VCaP (cell line): ENCODE measurements at regions not wholly inside any gene's neighbourhood (a gene's known extent, or its start where the extent isn't known, plus 50 kb on each side); places are given as distances from the start of the nearest gene placed in this dataset.

ENCODE experiments used
- H3K27ac ChIP-seq: fragments of 450-650 bp; 2 replicates; pipeline ENCODE4 v1.5.1; 2017
- TF ChIP-seq, protein P1 (sequence below): fragments of 450-650 bp; conservative IDR thresholded peaks from 2 replicates; pipeline ENCODE4 v1.5.1; 2017; ENCODE audit warnings: mild to moderate bottlenecking, moderate library complexity

DNA sequence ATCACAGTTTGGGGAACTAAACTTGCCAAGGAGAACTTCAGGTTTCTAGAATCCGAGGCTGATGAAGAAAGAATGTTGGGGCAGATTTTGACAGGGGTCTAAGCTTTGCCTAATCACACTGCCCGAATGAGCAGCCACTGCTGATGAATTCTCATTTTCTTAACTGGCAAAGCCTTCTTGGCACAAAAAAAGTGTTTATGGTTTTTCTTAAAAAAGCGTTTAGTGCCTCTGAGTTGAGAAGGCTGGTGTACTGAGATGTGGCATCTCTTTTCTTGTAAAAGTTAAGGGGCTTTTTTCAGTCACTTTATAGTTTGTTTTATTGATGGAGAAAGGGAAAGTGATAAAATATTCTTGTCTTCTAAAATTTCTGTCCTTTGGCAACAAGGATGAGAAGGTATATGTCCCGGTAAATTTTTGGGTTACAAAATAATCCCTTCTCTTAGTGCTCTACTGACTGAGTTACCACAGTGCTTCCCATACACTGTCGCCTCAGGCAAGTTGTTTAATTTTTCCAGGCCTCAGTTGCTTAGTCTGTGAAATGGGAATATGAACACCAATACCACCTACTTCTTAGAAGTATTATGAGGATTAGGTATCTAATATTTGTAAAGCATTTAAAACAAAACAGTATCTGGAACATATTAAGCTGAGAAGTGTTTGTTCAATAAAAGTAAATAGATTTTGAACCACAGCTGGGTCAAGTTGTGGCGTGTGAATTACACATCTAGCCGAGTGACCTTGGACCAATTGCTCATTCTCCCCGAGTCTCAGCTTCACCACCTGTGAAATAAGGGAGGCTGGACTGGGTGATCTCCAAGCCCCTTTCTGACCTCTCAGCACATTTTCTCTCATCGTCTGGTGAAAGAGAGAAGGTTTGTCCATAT lies 320.8 kb downstream of the HAPSTR1 start:
- TF ChIP-seq, protein P1, sequence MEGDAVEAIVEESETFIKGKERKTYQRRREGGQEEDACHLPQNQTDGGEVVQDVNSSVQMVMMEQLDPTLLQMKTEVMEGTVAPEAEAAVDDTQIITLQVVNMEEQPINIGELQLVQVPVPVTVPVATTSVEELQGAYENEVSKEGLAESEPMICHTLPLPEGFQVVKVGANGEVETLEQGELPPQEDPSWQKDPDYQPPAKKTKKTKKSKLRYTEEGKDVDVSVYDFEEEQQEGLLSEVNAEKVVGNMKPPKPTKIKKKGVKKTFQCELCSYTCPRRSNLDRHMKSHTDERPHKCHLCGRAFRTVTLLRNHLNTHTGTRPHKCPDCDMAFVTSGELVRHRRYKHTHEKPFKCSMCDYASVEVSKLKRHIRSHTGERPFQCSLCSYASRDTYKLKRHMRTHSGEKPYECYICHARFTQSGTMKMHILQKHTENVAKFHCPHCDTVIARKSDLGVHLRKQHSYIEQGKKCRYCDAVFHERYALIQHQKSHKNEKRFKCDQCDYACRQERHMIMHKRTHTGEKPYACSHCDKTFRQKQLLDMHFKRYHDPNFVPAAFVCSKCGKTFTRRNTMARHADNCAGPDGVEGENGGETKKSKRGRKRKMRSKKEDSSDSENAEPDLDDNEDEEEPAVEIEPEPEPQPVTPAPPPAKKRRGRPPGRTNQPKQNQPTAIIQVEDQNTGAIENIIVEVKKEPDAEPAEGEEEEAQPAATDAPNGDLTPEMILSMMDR: no peak

DNA sequence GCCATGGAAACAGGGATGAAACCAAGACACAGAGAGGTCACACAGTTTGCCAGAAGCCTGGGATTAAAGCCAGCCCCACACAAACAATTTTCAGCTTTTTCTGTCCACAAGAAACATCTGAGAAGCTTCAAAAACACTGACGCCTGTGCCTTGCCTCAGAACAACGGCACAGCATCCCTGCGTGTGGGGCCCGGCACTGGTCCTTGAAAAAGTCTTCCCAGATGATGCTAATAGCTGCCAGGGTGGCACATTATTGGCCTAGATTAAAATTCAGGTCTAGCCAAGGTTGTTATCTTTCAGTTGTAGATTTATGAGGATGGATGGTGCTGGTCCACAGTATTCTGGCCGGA lies 321.4 kb downstream of the HAPSTR1 start:
- H3K27ac ChIP-seq: no peak overlapping the region
- TF ChIP-seq, protein P1: no peak

More for the DNA sequence above, 320.8 kb downstream of the HAPSTR1 start:
- no peak overlapping the region for H3K27ac ChIP-seq

DNA sequence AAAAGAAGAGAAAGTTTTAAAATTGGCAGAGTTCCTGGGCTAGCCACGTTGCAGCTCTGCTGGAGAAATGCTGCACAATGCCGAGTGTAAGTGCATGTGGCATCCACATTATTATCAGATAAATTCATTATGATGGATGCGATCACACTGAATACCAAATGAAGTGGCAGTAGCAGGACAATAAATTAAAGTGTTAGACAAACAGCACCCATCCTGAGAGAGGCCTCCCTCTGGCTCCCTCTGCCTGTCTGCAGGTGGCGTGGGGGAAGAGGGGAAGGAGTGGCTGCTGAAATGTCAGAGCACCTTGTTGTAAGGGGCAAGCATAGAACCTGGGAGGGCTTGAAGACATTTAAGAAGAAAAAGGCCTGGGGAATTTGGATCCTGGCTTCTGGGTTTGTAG lies 324.1 kb downstream of the HAPSTR1 start:
- TF ChIP-seq, protein P1: no peak; the same call in 1 of the 2 replicates
- H3K27ac ChIP-seq: no peak overlapping the region

DNA sequence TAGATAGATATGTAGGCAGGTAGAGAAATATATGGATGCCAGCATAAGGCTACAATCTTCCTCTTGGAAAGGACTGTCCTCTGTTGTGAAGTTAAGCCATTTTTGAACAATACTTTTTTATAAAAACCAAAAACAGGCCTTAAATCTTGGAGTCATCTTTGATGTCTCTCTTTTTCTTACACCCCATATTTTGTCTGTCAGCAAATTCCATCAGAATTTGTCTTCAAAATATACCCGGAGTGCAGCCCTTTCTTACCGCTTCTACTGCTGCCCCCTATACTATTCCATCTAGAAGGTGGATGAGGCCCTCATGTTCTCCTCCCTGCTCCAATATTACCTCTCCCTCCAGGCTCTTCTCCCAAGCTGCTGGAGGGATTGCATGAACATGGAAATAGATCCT lies 326.5 kb downstream of the HAPSTR1 start:
- H3K27ac ChIP-seq: no peak overlapping the region
- TF ChIP-seq, protein P1: no peak

DNA sequence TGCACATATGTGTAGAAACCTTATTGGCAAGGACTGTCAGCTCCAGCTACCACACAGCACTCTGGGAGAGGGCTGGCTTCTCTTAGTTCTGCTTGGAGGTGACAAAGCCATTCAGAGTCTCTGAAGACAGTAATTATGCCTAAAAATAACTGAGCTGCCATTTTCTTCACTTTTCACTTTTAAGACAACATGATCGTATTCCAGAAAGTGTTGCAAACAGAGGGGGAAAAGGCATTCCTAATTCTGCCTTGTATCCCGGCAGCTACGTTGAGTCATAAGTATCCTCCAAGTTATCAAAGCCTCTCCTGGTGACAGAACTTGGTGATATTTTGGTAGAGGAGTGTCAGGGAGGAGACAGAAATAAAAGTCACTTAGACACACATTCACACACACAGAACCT lies 327.7 kb downstream of the HAPSTR1 start:
- H3K27ac ChIP-seq: no peak overlapping the region
- TF ChIP-seq, protein P1: no peak

DNA sequence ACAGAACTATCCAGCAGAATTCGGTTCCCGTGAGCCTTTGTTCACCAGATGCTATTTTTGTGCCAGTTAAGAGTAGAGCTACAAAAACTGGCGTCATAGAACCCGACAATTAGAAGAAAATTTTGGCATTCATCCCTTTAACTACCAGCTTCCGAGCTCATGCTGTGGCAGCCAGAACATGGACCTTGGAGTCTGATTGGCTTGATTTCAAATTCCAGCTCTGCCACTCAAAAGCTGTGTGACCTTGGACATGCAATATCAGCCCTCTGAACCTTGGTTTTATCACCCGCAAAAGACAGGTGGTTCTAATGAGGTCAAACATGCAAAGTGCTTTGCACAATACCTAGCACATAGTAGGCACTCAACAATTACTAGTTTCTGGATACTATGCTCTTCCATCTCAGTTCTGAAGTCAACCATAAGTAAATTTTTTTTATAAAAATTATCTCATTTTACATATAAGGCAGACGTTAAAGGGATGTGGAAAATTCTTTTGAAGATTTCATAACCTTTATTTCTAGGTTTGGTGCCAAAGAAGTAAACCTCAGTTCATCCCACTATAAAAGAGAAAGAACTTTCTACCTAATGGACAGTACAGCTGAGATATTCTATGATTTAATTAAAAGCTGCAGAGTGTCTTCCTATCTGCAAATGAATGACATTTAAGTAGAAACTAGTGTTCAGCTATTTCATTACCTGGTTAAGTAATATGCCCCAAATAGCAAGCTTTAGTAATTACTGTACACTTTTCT lies 331.5 kb downstream of the HAPSTR1 start:
- TF ChIP-seq, protein P1: no peak
- no peak overlapping the region for H3K27ac ChIP-seq

DNA sequence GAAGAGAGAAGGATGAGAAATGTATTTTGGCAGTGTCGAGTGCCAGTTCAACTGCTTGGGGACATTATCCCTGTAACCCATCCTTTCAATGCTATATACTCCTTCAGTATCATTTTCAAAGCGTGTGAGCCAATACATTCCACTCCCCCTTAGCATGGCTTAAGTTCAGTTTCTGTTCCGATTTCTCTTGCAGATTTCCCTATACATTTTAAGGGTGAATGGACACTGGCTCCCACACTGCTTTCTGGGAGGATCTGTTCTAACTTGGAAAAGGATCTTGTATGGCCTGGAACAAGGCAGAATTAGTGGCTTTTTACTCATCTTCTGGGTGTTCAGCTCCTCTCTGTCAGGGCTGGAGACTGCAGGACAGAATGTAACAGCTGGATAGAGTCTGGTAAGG lies 333.8 kb downstream of the HAPSTR1 start:
- no peak overlapping the region for H3K27ac ChIP-seq
- TF ChIP-seq, protein P1: no peak
